ENCODE measurements at regions not wholly inside any gene's neighbourhood (a gene's known extent, or its start where the extent isn't known, plus 50 kb on each side); places are given as distances from the start of the nearest gene placed in this dataset.
"Not testable (repeated sequence)": the region's sequence is repeated elsewhere in the genome, so short reads cannot be mapped to it uniquely, and the experiment has no call there.

DNA sequence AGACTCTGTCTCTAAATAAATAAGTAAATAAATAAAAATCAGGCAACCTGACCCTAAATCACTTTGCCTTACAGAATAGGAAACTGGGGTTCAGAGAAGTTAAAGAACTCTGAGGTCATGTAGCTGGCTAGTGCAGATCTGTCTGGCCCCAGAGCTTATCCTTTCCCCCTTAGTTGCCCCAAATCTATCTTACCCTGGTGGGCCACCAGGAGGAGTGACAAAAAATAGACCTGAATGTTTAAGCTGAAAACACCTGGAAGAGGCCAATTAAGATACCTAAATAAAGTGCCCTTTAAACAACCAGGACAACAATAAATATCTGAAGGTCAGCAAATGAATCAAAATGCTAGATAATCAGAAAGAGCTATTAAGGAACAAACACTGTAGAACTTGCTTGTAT is 59.7 kb downstream of the TEX35 start:
- DNase-seq = no peak

DNA sequence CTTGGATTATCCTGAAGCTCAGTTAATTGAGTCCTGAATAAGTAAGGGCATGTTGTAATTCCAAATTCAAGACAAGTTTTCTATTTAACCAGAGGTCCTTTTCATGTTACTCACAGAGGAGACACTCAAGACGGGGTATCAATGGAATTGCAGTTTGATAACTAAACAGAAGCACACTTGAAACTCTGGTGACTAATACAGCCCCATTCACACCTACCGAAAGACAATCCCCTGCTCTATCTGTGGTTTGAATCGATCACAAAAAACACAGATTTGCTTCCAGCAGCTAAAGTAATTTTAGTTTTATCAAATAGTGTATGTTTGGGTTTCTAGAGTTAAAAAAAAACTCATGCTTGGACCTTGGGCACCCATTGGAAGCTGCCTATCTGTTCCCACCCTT is 60.4 kb downstream of the TEX35 start:
- DNase-seq = no peak

DNA sequence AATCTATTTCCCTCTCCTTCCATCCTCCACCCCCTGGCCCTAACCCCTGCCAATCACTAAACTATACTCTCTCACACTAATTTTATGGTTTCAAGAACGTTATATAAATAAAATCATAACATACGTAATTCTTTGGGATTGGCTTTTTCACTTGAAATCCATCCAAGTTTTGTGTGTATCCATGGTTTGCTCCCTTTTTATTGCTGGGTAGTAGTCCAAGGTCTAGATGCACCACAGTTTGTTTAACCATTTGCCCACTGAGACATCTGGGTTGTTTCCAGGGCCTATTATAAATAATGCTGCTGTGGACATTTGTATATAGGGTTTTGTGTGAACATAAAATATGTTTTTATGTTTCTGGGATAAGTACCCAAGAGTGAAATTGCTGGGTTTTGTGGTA is 61.4 kb downstream of the TEX35 start:
- DNase-seq = no peak

DNA sequence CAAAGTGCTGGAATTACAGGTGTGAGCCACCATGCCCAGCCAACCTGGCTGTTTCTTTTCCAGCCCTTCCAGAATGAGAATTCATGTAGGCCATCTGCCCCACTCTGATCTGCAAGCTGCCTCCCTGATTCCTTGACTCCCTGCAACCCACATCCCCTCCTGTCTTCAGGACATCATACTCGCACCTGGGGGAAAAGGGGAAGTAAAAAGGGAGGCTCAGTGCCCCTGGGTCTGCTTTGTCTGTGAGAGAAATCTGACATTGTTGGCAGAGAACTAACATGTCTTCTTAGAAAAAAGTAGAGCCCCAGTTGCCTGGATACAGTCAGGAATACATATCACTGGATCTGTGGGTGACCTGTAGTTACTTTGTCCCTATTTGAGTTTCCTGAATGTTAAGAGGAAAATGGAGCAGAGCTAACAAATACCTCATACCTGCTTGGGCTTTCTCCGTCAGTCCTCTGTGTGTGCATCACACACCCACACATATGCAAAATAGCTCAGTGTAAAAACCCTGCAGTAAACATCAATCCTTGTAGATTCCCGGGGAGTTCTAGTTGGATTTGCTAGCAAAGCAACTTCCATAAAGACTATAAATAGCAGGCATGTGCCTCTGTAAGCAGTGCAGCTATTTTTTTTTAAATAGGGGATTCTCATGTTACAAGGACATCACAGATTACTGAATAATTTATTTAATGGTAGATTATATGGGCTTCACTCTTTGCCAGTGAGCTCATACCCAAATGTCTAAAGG is 62.9 kb downstream of the TEX35 start:
- DNase-seq = peak in 1 of 2 donors; percentile 14

DNA sequence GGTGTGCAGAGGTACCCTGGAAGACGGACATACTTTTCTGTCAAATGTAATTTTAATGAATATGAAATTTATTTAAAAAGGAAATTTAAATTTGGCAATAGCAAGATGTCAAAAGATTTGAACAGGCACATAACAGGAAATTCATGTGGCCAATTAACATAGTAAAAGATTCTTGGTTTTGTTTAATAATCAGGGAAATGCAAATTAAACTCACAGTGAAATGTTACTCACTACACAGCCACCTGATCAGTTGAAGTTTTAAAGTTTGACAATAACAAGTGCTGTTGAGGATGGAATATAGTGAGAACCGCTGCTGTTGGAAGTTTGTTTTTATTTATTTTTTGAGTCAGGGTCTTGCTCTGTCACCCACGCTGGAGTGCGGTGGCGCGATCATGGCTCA is 63.9 kb downstream of the TEX35 start:
- DNase-seq = no peak

DNA sequence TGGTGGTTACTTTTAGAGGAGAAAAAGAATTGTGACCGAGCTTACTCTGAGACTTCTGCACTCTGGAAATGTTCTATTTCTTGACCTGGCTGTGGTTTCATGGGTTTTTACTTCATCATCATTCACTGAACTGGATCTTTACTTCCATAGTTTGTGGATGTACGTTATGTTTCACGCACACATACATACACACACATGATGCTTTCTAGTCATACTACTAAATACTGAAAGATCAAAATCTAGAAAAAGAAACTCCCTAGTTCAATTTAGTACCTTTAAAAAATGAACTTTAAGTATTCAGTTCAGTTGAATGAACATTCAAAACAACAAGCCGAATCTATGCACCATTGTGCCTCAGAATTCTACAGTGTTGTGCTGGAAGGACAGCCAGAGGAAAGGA is 65.0 kb downstream of the TEX35 start:
- DNase-seq = no peak

DNA sequence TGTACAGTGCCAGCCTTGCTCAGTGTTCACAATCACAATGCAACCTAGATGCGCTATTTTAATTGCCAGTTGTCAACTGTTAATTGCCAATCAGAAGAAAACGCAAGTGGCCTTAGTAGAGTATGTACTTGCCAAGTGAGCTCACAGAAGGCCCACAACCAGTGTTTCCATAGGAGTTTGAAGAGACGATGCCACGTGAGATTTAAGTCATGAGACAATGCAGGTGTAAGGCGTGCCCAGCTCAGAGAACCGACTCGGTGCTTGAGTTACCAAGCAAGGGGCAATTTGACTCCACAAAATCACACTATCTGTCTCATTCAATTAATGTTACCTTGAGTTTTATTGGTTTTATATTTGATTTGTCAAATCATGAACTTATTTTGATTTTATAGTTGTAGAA is 65.6 kb downstream of the TEX35 start:
- DNase-seq = peak in 1 of 2 donors; percentile 22

DNA sequence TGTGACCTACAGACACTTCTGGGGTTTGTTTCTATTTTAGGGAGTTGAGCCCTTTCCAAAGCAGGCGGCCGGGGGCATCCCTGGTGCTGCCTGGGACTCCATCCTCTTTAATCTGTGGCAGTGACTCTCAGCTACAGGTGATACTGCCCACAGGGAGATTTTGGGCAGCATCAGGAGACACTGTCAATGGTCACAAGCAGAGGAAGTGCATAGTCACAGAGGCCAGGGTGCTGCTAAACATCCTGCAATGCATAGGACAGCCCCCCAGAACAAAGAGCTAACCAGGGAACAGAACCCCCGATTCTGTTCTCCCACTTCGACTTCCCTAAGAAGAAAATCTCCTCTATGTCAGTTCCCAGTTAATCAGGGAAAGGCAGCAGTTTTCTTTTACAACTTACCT is 66.2 kb downstream of the TEX35 start:
- DNase-seq = no peak

DNA sequence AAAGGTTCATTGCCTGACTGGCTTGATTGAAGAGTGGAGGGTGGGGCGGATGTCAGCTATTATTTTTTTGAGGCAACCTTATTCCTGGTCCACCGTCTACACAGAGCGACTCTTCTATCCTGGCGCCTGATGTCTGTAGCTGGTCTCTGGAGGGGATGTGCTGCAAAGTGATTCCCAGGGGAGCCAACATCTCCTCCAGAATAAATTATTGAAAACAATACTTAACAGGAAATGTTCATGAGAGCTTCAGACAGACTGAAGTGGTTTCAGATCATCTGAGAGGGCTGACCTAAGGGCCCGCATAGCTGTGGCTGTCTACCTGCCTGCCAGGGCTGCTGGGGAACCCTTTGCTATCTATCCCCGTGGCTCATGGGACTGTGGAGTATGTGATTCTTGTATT is 66.7 kb downstream of the TEX35 start:
- peak in 1 of 2 donors; percentile 15 for DNase-seq

DNA sequence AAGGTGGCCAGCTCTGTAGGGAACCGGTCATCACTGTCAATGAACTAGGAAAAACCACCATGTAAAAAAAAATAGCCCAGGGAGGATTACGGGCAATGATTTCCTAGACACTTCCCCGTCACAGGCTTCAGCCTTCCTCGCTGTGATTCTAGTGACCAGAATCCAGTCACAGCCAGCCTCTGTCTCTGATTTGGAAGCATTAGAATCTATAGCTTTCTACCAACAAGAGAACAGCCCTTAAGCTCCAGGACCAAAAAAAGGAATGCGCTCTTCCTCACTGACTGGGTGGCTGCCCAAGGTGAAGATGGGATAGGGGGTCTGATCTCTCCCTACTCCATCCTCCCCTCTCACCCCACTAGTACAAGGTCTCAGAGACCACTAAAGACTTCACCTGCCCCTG is 67.2 kb downstream of the TEX35 start:
- no peak for DNase-seq

DNA sequence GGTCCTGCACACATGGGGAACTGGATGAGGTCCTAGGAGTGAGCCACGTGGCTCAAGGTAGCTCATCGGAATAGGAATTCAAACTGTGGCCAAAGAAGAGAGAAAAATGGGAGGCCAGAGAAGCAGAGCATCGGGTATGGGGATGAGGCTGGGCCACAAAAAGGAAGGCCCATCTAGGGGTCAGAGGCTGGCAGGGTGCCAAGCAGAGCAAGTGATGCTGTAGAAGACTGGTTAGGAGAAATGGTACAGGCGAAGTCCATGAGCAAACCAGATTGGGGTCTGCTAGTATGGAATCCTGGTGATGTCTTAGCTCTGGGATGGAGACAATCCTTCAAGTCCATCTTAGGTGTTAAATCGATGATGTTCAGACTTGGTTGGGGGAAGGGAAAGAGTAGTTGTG is 68.0 kb downstream of the TEX35 start:
- DNase-seq = no peak

DNA sequence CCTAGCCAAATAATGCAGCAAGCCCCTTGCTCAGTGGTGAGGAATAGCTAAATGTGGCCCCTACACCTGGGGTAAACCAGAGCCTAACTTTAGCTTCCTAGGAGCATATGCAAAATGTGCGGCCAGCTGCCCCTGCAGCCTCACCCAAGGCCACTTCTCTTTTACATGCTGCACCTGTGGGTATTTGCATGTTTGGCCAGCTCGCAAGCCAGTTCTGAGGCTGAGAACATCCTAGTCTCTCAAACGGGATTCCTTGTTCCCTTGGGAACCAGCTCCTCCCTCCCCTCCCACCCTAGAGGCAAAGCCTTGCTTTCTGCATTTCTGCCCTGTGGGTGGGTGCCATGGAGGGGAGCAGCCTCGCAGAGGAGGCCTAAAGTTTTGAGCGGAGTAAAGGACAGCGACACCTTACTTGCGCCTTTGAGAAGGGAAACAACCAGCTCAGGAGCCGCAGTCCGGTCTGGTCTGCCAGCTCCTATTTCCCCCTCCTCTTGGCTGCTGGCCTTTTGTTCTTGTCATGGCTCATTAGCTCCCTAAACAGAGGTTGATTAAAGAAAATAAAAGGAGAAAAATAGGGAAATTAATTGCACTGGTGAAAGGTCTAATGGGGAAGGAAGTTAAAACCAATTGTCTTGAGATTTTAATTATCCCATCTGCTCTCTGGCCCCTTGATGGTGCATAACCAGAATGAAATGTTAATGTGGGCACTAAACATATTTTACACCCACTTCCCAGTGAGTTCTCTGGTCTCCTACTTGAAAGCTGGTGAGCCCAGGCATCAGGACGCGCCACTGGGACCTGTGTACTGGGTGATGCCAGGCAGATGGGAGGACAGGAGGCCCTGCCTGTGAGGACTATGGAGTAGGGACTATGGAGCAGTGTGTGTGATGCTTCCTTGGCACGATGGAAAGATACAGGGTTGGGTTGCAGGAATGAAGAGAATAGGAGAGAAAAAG is 68.7 kb downstream of the TEX35 start:
- DNase-seq = peak in 1 of 2 donors; percentile 54

DNA sequence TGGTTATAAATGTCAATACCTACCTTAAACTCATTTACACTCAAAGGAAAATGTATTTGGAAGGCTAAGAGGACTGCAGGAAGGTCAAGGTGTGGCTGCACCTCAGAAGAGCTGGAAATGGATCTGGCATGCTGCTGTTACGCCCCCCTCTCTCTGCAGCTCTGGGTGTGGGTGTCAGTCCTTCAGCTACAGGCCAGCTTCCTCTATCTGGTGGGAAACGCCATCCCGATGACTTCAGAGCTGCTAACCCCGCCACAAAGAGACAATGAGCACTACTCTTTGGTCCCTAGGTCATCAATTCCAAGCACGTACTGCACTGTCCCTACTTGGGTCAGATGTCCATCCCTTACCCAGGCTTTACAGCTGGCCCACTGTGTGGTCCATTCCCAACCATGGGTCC is 74.2 kb downstream of the TEX35 start:
- DNase-seq = no peak

DNA sequence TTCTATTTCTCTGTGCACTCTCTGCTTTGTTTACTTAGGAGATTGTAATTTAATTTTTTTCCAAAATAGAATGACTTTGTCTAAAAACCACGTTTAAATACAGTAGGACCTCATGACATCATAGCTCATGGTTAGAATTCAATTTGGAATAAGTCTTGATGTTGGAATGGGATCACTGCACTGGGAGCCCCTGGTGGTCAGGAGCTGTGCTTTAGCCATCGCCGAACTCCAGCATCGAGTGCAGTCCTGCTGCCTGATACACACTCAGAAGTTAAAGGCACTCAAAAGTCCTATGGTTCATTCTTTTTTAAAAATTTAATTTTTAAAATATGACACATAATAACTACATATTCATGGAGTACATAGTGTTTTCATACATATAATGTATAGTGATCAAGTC is 75.1 kb downstream of the TEX35 start:
- DNase-seq = no peak

DNA sequence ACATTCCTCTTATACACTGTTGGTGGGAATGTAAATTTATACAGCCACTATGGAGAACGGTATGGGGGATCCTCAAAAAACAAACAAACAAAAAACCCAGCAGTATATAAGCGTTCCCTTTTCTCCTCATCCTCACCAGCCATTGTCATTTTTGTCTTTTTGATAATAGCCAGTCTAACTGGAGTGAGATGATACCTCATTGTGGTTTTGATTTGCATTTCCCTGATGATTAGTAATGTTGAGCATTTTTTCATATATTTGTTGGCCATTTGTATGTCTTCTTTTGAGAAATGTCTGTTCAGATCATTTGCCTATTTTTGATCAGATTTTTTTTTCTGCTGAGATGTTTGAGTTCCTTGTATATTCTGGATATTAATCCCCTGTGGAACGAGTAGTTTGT is 76.1 kb downstream of the TEX35 start:
- not testable (repeated sequence) for DNase-seq

DNA sequence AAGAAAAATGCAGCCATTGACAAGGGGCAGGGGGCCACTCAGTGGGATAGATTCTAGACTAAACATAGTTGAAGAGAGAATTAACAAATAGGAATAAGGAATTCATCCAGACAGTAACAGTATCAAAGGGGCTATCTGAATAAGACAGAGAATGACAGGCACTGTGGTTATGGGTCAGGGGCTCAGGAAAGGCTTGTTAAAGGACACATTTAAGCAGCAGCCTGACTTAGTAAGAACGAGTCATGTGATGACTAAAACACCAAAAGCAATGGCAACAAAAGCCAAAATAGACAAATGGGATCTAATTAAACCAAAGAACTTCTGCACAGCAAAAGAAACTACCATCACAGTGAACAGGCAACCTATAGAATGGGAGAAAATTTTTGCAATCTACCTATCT is 78.9 kb downstream of the TEX35 start:
- DNase-seq = not testable (repeated sequence)

DNA sequence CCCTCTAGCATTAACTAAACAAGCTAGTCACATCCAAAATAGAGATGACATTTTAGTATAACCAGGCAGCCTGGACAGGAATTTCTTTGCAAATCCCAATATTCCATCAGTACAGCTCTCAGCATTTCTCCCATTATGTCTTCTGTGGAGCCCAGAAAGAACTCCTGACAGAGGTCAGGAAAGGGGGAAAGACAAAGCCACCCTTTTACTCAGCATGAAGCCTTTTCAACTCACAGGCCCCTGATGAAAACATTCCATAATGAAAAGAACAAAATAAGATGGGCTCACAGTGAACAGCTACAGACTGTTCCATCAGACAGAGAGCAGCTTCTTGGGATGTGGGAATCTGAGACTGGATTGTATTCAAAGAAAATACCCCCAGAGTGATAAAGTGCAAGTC is 80.6 kb downstream of the TEX35 start:
- no peak for DNase-seq

DNA sequence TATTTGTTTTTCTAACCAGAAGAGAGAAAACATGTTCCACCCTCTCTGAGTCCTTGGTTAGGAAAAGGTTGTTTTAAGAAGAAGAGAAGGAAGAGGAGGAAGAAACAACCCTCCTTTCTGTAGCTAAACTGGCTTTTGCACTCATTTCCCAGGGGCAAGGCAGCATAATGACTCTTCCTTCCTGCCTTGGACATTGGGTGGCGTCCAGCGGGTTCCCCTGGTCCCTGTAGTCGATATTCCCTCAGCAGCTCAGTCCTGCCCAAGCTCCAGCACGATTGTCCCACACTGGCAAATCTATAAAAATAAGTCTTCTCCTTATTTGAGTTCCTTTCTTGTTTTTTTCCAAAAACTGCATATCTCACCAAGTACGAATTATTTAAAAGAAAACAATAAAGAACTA is 81.2 kb downstream of the TEX35 start:
- DNase-seq = no peak

DNA sequence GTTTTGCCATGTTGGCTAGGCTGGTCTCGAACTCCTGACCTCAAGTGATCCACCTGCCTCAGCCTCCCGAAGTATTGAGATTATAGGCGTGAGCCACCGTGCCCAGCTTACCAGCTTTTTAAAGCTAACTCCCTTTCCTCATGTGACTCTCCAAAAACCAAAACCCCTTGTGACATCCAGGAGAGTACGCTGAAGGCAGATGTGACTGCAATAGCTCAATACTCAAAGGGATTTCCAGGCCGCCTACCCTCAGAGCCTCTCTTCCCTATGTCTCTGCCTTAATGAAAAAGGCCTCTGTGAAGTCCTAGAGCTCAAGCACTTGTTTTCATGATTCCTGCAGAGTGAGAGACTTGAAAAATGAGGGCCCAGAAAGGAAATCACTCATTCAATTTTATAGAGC is 82.6 kb downstream of the TEX35 start:
- no peak for DNase-seq

DNA sequence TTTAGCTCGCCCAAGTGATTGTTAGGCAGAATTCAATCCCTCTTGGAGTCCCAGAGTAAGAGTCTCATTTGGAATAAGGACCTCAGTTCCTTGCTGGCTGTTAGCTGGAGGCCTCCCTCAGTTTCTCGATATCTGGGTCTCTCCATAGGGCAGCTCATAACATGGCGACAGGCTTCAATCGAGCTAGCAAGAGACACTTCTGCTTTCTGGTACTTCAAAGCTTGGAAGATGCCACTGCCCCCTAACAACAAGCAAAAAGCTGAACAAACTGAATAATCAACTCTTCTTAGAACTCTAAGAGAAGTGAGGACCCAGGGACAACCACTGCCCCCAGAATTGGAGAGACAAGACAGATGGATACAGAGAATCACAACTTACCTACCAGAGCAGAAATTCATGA is 86.2 kb downstream of the TEX35 start:
- DNase-seq = no peak

DNA sequence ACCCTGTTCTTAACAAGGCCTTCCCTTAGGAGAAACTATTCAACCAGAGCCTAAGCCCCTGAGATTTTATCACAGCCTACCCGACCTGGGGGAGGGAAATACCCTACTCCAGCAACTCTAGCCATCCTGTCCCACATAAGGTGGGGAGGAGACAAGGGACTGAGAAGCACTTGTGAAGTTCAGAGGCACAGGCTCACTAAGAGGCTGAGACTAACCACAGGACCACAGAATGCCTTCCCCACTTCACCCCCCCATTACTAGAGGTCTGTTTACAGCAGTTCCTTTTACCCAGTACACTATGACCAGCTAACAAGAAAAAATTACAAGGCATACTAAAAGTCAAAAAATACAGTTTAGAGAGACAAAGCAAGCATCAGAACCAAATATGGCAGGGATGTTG is 86.8 kb downstream of the TEX35 start:
- no peak for DNase-seq

DNA sequence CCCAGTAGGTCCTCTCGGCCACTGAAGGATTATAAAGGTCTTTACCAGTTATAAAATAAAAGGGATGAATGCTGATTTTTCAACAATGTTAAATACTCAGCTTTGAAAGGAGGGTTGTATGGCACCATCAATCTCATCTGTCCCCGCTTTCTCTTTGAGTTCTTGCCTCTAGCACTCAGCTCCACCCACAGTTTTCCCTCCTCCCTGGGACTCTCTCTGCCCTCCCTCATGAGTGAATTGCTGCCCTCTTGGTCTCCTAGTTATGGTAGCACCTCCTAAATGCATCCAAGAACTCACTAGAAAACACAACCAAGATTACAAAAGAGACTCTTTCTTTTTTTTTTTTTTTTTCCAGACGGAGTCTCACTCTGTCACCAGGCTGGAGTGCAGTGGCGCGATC is 91.0 kb downstream of the TEX35 start:
- no peak for DNase-seq

DNA sequence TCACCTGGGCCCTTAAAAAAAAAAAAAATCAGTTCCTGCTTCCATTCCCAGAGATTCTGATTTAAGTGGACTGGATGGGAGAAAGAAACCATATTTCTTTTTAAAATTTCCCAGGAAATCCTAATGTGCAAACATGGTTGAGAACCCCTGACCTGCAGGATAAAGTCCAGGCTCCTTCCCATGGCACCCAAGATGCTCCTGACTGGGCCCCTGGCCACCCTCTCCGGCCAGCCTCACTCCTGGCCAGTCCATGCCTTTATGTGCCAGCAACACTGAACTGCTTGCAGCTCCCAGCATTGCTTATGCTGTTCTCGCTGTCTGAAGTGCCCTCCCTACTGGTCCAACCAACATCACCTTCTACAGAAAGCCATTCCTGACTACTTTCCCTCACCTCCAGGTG is 93.9 kb downstream of the TEX35 start:
- no peak for DNase-seq

DNA sequence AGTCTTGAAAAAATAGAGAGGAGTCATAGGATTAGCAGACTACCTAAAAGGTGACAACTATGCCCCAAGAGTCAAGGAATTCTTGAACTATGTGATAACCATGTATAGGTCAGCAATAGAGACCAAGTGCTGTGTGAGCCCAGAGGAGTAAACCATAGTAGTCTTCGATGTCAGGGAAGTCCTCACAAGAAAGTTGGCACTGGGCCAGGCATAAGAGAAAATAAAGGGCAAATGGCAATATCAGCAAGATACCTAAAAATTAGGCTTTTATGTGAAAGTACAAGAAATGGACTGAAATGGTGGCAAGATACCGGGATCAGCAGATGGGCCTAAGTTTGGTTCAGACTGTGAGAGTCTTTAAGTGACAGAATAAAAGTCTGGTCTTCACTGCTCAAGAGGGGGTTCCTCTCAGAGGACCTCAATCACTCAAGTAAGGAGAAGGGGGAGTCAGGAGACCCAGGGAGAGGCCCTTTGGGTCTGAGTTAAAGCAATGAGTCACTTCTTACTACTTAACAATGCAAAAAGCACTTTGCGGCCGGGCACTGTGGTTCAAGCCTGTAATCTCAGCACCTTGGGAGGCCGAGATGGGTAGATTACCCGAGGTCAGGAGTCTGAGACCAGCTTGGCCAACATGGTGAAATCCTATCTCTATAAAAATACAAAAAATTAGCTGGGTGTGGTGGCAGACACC is 95.0 kb downstream of the TEX35 start:
- no peak for DNase-seq
